Prostate gland (tissue), 2 donors: ENCODE measurements at regions not wholly inside any gene's neighbourhood (a gene's known extent, or its start where the extent isn't known, plus 50 kb on each side); places are given as distances from the start of the nearest gene placed in this dataset.

Experiments
- POLR2A ChIP-seq: fragments of 450-650 bp; IDR thresholded peaks from one replicate; pipeline ENCODE4 v1.6.1; 2016; ENCODE audit warnings: antibody characterized with exemption, mild to moderate bottlenecking
- POLR2AphosphoS5 ChIP-seq: sonication (generic); formaldehyde crosslinking; IDR thresholded peaks from one replicate; pipeline ENCODE4 v1.6.1; 2017; ENCODE audit warnings: antibody characterized with exemption
- TF ChIP-seq, protein P1 (sequence below), 4 experiments: fragments of 200-600 bp in 2 of 4; fragments of 450-650 bp in 2 of 4; sonication (generic) in 2 of 4; IDR thresholded peaks; 1 replicate in 3 of 4; 2 replicates in 1 of 4; pipeline ENCODE4 v1.5.1; 2016 to 2019; ENCODE audit warnings: antibody characterized with exemption in 4 of 4, mild to moderate bottlenecking in 2 of 4, moderate library complexity in 2 of 4

GRCh38 chr2:51758081-51758480 lies 726.1 kb upstream of the NRXN1 start:
- TF ChIP-seq, protein P1, sequence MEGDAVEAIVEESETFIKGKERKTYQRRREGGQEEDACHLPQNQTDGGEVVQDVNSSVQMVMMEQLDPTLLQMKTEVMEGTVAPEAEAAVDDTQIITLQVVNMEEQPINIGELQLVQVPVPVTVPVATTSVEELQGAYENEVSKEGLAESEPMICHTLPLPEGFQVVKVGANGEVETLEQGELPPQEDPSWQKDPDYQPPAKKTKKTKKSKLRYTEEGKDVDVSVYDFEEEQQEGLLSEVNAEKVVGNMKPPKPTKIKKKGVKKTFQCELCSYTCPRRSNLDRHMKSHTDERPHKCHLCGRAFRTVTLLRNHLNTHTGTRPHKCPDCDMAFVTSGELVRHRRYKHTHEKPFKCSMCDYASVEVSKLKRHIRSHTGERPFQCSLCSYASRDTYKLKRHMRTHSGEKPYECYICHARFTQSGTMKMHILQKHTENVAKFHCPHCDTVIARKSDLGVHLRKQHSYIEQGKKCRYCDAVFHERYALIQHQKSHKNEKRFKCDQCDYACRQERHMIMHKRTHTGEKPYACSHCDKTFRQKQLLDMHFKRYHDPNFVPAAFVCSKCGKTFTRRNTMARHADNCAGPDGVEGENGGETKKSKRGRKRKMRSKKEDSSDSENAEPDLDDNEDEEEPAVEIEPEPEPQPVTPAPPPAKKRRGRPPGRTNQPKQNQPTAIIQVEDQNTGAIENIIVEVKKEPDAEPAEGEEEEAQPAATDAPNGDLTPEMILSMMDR (IDR thresholded peaks at IDR 0.05) = no peak
- TF ChIP-seq POLR2A = no peak
- TF ChIP-seq POLR2AphosphoS5 = no peak
